Lower leg skin (tissue), 4 donors: ENCODE measurements at regions not wholly inside any gene's neighbourhood (a gene's known extent, or its start where the extent isn't known, plus 50 kb on each side); places are given as distances from the start of the nearest gene placed in this dataset.

Experiments
- DNase-seq, 2 donors: peaks; one replicate each; pipeline ENCODE4 v3.0.0-alpha.2; 2019; ENCODE audit warnings: low spot score in 2 of 2
- H3K4me3 ChIP-seq: fragments of 200-600 bp; sonication (generic); 2 replicates; pipeline ENCODE4 v1.5.1; 2017; ENCODE audit warnings: mild to moderate bottlenecking, low read depth; ENCODE audit not compliant: poor library complexity, severe bottlenecking
- CTCF ChIP-seq, 3 donors: fragments of 450-650 bp; IDR thresholded peaks; one replicate each; pipeline ENCODE4 v1.5.1; 2016; ENCODE audit warnings: antibody characterized with exemption in 3 of 3, mild to moderate bottlenecking in 3 of 3, moderate library complexity in 2 of 3
- POLR2A ChIP-seq, 2 donors: fragments of 450-650 bp; IDR thresholded peaks; one replicate each; pipeline ENCODE4 v1.6.1; 2016 to 2017; ENCODE audit warnings: antibody characterized with exemption in 2 of 2, mild to moderate bottlenecking in 1 of 2, moderate library complexity in 1 of 2
- WGBS, 2 donors: methylation state at CpG; one replicate each; pipeline ENCODE4 v1.1.5; 2018; 5-methylcytosine and 5-hydroxymethylcytosine counted together
- intact Hi-C: fragments of 100-400 bp; cut with DNase I; formaldehyde crosslinking; loops from one replicate; pipeline ENCODE4 v1.15.0; 2023; ENCODE audit warnings: low total_unique reads

GRCh38 chr11:94705891-94706615 is 62.1 kb upstream of the AMOTL1 start:
- intact Hi-C loops, result no loop called here
- peak in 1 of 2 donors; percentile 57 for DNase-seq
- no peak for TF ChIP-seq POLR2A (IDR thresholded peaks at IDR 0.05)
- no peak for TF ChIP-seq CTCF (IDR thresholded peaks at IDR 0.05)
- H3K4me3 ChIP-seq, result no peak overlapping the region
- 41 to 59% methylated on average over 6 of the region's 6 CpGs for WGBS, 2 donors

DNA sequence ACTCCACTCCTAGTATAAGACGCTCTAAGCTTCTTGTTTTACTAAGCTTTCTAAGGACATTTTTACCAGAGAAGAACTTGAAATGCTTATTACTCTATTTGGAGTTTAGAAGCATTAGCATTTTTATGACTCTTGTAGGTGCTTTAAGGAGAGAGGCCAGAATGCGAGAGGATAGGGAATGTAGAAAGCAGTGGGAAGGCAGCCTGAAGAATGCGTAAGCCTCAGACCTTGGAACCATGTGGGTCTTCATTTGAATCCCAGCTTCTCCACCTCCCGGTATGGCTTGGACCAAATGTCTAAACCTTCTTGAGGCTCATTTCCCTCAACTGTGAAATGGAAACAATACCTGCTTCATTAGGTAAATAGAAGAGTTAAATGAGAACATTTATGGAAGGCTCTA is 60.0 kb upstream of the AMOTL1 start:
- H3K4me3 ChIP-seq, result no peak overlapping the region
- intact Hi-C loops, result no loop called here
- TF ChIP-seq POLR2A (IDR thresholded peaks at IDR 0.05), result no peak
- TF ChIP-seq CTCF (IDR thresholded peaks at IDR 0.05), result no peak
- WGBS, 2 donors, result 84 to 91% methylated on average over 4 of the region's 4 CpGs
- DNase-seq, result no peak

DNA sequence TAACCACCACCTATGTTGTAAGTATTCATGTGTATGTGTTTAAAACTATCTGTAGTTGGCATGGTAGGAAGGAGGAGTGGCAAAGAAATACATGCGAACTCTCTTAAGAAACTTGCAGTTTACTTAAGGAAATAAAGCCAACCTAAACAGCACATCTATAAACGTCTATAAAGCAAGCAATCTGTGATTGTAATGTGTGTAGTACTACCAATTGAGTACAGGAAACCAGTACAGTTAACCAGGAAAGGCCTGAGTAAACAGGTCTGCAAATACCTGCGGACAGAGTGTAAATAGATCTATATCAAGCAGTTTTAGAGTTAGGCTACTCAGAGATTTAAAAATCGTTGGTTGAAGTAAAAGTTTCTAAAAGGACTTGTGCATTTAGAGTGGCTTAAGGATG is 59.5 kb upstream of the AMOTL1 start:
- no peak for TF ChIP-seq POLR2A (IDR thresholded peaks at IDR 0.05)
- TF ChIP-seq CTCF (IDR thresholded peaks at IDR 0.05), result no peak
- intact Hi-C loops, result no loop called here
- DNase-seq, result no peak
- no peak overlapping the region for H3K4me3 ChIP-seq
- 51 to 54% methylated on average over 4 of the region's 4 CpGs for WGBS, 2 donors

DNA sequence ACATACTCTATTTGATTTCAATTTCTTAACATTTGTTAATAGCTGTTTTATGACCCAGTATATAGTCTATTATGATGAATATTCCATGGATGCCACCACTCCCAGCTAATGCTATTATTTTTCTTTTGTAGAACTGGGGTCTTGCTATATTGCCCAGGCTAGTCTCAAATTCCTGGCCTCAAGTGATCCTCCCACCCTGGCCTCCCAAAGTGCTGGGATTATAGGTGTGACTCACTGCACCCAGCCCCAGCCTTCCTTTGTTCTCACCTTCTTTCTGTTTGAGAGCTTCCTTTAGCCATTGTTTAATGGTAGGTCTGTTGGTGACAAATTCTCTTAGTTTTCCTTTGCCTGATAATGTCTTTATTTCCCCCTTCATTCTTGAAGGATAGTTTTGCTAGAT is 52.9 kb upstream of the AMOTL1 start:
- no peak for DNase-seq
- no peak overlapping the region for H3K4me3 ChIP-seq
- intact Hi-C loops, result no loop called here
- TF ChIP-seq POLR2A (IDR thresholded peaks at IDR 0.05) (no peak), CTCF (IDR thresholded peaks at IDR 0.05) (no peak)

- no peak overlapping the region for H3K4me3 ChIP-seq
- TF ChIP-seq POLR2A (IDR thresholded peaks at IDR 0.05) (no peak), CTCF (IDR thresholded peaks at IDR 0.05) (no peak)
- intact Hi-C loops, result no loop called here
- DNase-seq, result no peak
Observed at GRCh38 chr11:94717667-94718066, 50.5 kb upstream of the AMOTL1 start.
